HG02970 (cell line): ENCODE measurements at regions not wholly inside any gene's neighbourhood (a gene's known extent, or its start where the extent isn't known, plus 50 kb on each side); places are given as distances from the start of the nearest gene placed in this dataset.

ENCODE experiments used
- ATAC-seq: cut with Tn5 transposase; IDR thresholded peaks from one replicate; pipeline ENCODE4 v1.9.1; 2021; ENCODE audit warnings: mild to moderate bottlenecking, moderate library complexity, moderate number of reproducible peaks; ENCODE audit not compliant: unreplicated experiment, low FRiP score

DNA sequence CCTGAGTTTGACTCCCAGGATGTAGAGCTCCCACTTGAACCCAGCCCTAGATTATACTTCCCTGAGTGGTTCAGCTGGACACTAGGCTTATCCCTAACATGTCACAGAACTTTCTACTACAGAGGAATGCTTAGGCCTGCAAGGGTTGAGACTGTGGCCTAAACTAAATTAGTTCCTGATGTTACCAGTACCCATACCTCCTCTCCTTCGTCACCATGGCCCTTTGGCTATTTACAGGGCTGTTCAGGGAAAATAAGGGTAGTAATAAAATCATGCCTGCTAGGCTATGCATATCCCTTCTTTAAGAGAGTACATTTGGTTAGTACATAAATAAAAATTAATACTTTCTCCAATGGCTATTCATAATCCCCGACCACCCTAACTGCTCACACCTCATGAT lies 356.4 kb upstream of the RASGRP1 start:
- ATAC-seq: no peak

DNA sequence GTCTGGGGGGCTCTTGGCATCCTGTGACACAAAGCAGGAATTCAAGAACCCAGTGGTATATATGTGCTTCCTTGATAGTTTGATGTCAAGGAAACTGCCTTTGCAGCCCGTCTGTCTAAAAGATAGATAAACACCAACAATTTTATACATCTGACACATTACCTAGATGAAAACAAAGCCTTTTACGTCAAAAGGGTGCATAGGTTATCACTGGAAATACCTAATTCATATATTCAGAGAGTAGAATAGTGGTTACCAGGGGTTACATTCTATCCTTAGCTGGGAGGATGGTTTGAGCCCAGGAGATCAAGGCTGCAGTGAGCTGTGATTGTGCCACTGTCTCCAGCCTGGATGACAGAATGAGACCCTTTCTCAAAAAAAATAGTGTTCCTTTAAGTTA lies 356.9 kb upstream of the RASGRP1 start:
- no peak for ATAC-seq

DNA sequence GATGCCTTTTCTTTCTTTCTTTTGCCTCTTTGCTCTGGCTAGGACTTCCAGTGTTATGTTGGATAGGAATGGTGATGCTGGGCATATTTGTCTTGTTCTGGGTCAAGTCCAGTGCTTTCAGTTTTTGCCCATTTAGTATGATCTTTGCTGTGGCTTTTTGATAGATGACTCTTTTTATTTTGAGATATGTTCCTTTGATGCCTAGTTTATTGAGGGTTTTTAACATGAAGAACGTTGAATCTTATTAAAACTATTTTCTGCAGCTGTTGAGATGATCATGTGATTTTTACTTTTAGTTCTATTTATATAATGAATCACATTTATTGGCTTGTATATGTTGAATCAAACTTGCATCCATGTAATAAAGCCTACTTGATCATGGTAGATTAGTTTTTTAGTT lies 363.8 kb upstream of the RASGRP1 start:
- ATAC-seq: no peak

DNA sequence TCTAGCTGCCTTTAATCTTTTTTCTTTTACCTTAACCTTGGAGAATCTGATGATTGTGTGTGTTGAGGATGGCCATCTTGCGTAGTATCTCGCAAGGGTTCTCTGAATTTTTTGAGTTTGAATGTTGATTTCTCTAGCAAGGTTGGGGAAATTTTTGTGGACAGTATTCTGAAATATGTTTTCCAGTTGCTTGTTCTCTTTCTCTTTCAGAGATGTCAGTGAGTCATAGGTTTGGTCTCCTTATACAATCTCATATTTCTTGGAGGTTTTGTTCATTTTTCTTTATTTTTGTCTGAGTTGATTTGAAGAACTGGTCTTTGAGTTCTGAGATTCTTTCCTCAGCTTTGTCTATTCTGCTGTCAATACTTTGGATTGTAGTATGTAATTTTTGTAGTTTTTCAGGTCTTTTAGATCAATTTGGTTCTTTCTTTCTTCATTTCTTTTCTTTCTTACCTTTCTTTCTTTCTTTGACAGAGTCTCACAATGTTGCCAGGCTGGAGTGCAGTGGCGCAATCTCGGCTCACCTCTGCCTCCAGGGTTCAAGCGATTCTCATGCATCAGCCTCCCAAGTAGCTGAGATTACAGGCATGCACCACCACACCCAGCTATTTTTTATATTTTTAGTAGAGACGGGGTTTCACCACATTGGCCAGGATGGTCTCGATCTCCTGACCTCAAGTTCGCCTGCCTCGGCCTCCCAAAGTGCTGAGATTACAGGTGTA lies 366.4 kb upstream of the RASGRP1 start:
- no peak for ATAC-seq

DNA sequence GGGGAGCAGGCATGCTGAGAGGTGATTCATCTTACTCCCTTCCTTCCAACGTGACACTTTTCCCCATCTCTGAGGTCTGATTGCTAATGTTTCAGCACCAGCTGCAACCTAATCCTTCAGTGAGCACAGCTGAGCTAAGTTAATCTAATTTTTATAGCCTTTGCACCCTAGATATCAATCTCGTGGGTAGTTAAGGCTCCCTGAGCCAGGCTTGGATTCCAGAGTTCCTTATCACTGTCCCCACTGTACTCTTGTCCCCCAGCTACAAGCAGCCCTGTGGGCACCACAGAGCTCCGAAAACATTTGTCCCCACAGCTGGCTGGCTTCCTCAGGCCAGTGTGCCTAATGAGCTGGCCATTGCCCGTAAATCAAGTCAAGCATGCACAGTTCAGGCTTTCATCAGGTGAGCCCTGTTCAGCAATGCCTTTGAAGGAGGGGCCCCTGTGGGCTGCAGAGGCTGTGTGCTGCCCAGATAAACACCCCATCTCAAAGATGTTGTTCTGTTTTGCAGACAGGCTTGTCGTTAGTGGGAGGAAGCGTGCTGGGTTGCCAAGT lies 376.9 kb upstream of the RASGRP1 start:
- no peak for ATAC-seq

DNA sequence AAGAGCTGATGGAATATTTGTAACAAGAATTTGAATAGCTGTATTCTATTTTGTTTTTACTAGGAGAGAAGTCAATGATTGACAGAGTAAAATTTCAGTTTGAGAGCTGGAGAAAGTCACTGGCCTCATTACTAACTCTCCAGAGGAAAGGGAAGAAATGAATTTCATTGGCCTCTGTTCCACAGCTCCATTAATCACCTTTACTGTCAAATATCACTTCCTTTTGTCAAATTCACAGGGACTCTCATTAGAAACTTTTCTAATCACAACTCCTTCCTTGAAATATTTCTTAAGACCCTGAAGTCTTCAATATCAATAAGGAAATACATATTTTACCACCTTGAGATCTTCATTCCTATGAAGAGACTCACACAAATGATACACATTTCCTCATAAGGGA lies 379.9 kb upstream of the RASGRP1 start:
- ATAC-seq: no peak

DNA sequence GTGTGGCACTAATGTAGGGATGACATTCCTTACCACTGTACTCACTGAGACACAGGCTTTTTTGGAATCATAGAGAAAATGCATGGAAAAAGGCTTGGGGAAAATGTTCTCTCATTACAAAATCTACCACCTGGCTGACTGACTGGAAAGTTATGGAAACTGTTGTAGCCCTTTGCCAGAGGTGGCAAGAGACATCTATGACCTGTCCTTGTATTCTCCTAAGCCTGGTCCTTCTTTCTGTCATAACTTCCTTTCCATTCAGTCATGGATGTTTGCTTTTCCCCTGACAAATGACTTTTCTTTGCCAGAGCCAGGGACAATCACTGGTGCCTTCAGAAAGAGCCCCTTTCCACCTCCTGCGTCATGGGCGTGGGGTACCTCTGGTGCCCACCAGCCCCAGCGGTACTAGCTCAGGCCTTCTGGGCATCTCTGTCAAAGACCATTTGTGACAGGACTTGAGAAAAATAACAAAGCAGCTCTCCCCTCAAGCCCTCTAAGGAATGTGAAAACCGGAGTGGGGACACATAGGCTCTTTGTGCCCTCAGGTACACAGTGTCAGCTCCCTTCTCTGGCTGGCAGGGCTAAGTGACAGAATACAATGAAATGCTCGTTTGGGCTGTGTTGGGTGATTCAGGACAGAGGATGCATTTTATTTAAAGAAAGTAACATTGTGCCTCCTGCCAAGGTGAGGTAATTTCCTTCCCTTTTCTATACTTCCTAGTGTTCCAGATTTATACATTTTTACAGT lies 381.1 kb upstream of the RASGRP1 start:
- no peak for ATAC-seq

DNA sequence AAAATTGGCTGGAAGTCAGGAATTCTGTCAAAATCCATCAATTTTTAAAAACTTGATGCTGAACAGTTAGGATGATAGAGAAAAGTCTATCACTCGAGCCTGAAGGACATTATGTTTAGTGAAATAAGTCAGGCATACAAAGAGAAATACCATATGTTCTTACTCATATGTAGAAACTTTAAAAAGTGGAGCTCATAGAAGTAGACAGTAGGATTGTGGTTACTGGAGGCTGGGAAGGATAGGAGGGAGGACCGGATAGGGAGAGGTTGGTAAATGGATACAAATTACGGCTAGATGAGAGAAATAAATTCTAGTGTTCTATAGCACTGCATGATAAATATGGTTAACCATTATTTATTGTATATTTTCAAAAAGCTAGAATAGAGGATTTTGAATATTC lies 389.5 kb upstream of the RASGRP1 start:
- ATAC-seq: no peak

DNA sequence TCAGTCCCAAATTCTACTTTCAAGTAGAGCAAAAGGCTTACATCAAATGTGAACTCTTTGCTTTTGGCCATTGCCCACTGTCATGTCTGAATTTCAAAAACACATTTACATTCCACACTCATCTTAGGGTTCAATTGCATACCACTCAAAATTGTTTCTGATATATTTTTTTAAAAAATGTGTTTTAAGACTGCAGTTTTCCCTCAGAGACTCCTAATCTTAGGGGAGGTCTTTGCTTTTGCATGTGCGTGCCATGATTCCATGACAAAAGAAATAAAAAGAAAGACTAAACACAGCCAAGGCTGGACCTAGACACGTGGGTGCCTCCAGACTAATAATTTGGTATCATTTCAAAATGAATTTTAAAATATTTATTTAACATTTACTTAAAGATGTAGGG lies 396.8 kb upstream of the RASGRP1 start:
- no peak for ATAC-seq

DNA sequence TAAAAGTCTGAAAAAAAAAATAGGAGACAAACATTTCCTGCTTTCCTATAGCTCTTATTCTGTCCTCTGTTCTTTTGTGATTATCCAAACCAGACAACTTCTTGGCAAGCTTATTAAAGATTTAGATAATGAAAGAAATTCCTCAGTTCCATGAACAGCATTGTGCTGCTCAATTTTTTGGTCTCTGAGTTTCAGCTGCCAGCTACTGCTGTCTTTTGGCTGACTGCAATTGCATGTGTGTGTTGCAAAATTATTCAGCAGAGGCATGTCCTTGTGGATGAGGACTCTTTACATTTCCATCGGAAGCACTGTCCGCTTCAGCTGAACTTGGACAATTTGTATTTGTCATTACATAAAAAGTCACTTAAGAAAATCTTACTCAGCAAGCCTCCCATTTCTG lies 397.3 kb upstream of the RASGRP1 start:
- ATAC-seq: no peak

DNA sequence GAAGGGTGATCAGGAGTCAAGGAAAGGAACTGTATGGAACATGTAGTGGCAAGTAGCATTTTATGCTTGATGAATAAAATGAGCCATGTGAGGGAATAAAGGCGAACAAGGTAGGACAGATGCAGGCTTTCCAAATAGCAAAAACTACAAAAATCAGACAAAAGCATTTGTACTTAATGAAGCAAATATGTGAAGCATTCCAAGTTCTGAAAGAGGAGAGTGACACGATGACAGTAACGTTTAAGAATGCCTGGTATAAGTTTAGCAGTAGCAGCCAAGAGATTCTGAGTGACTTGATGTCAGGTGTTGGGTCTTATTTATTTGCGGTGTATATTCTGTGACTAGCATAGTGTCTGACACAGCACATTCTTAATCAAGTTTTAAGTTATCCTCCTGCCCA lies 408.2 kb upstream of the RASGRP1 start:
- ATAC-seq: no peak

DNA sequence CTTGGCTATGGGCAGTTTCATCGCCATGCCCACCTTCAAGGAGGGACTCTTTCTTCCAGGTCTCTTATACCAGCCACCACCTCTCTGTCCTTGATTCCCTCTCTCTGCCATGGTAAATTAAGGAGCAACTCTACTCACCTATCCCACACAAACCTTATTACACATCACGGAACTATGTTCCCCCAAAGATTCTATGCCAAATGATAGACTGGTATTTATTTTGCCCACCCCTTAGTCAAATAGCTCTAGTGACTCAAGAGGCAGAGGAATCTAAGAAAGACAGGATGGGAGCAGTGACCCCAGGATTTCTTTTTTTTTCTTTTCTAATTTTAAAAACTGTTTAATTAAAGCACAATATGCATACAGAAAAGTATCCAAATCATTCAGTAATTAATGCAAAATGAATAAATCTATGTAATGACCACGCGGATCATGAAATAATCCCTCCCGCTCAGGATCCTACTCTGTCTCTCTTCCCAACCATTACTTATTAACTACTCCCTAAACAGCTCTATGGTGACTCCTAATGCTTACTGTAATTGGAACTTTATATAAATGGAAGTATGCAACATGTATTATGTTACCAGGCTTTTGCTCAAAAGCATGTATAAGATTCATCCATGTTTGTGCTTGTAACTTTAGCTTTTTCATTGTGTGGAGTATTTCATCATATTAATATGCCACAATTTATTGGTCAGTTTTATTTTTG lies 410.8 kb upstream of the RASGRP1 start:
- ATAC-seq: no peak

DNA sequence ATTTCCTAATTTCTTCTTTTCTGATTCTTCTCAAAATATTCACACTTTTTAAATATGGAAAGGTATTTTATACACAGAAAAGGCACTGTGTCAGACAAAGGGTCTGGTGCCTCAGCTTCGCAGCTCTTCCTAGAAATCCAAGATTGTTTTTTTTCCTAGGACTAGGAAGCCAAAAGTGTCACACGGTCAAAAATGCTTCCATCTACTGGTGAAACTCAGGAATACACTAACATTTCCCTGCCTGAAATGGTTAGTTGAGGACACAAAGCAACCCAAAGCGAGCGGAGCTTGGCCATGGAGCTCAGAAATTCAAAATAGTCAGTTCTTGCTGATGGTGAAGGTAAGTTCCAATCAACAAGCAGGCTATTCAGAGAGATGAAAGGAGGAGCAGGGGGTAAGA lies 426.5 kb upstream of the RASGRP1 start:
- no peak for ATAC-seq

DNA sequence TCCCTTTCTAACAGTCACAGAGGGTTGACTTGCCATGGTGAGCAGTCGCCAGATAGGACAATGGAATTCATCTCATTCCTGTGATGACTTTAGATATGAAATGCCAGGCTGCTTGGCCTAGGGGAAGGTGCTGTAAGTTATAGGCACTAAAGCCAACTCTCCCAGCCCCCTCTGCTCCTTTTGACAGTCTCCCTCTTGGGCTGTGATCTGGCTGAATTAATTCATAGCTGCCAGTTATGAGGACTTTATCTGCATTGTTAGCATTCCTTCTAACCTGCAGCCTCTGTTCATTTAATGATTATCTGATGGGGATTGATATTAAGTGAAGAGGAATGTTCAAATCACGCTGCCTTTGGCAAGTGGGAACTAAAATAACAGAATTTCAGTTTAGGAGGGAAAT lies 427.1 kb upstream of the RASGRP1 start:
- ATAC-seq: no peak

DNA sequence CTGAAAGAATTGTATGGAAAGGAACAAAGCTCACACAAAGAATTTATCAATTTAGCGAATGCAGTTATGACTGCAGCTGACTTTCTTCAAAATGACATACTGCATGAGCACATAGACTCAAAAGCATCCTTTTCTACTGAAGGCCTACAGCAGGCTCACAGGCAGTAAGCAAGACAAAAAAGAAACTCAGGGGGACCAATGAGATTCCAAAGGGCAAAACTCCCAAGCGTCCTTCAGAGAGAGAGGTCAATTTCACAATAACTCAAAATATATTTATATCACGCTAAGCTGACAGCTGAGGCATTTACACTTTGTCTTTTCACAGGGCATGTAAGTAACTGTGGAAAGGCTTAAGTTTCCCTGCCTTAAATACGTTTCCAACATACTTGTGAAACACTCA lies 427.9 kb upstream of the RASGRP1 start:
- no peak for ATAC-seq

DNA sequence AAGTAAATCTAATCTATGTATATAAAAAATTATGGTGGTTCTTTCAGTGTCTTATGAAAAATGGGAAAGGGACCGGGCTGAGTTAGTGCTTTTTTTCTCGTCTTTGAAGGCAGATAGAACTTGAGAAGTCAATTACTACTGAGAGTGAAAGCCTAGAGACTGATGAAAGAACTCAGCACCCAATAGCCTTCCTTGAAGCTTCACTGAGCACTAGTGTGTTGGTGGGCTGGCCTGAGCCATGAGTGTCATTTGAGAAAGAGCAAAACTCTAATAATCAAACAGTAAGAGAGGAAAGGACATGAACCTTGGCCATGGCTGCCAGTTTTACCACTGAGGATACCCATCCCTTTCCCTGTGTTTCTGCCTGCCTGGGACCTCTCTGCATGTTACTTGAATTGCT lies 428.3 kb upstream of the RASGRP1 start:
- no peak for ATAC-seq

DNA sequence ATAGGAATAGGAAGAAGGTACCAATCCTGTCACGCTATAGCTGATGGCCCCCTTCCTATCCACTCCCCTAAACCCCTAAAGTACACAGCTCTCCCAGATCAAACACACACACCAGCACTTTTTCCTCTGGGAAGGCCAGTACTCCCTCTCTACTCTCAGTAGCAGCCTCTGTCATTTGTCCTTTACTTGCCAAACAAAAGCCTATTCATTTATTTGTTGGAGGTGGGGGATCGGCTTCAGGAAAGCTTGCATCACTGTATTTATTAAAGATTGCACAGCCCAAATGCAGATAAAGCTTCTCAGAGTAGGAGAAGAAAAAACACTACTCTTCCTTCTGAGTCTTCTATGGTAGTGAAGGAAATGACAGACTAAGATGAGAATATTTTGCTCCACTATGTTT lies 429.7 kb upstream of the RASGRP1 start:
- no peak for ATAC-seq

DNA sequence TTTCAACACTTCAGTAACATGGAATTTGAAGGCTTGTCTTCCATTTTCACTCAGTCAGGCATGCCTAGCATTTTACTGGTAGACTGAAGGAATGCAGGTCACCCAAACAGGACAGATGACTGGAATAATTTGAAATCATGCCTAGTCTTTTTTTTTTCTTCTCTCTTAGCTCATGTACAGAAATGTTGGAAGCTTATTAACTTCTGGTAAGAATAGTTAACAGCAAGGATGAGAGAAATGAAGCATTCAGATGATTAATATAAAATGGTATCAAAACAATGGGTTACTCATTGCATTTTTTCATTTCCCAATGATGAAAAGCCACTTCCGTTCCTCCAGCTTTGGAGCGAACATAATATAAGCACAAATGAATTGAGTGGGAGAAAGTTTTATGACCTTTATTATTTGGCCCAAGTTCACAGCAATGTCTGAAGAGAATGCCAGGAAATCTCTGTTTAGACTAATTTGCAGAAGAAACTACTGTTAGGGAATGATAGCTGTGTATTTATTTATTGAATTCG lies 431.6 kb upstream of the RASGRP1 start:
- ATAC-seq: no peak

DNA sequence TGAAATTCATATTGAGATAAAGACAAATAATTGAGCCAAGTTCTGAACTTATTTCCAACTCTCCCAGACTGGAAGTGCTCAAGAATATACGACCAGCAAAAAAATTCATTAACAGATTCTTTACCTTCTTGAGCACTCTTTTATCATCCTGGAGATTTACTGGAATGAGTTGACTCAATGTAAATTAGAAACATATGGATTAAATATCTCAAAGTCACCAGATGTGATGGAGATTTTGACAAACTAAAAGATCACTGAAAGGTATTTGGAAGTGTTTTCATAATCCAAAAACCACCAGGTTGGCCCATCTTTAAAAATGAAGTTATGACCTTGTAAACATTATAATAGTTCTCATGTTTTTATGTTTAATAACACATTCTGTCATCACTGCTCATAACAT lies 433.2 kb upstream of the RASGRP1 start:
- no peak for ATAC-seq

DNA sequence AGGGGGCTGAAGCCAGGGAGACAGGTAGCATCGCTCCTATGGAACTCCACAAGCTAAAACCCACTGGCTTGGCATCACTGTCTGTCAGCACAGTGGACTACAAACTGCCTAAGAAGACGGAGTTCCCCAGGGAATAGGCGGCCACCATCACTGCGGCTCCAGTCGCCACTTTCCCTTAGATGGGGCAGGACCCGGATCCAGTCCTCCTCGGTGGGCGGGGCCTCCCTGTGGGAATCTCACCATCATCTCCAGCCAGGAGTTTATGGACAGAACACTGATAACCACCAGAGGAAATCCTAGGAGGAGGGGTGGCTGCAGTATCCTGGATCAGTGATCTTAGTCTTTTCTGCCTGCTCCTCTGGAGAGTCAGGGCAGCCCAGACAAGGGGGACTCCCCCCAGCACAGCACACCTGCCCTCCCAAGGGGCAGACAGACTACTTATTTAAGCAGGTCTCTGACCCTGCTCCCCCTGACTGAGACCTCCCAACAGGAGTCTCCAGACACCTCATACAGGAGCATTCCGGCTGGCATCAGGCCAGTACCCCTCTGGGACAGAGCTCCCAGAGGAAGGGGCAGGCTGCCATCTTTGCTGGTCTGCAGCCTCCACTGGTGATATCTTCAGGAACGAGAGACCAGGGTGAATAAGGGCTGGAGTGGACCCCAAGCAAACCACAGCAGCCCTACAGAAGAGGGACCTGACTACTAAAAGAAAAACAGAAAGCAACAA lies 435.6 kb upstream of the RASGRP1 start:
- ATAC-seq: no peak
